GM12892 (cell line): ENCODE measurements at regions not wholly inside any gene's neighbourhood (a gene's known extent, or its start where the extent isn't known, plus 50 kb on each side); places are given as distances from the start of the nearest gene placed in this dataset.

Source experiments
- POLR2A ChIP-seq: IDR thresholded peaks from 2 replicates; pipeline ENCODE4 v1.6.1; 2011; ENCODE audit warnings: low read depth, low read length, control low read depth
- POLR2AphosphoS5 ChIP-seq: IDR thresholded peaks from 2 replicates; pipeline ENCODE4 v1.6.1; 2011; ENCODE audit warnings: low read depth, low read length, control low read depth

DNA sequence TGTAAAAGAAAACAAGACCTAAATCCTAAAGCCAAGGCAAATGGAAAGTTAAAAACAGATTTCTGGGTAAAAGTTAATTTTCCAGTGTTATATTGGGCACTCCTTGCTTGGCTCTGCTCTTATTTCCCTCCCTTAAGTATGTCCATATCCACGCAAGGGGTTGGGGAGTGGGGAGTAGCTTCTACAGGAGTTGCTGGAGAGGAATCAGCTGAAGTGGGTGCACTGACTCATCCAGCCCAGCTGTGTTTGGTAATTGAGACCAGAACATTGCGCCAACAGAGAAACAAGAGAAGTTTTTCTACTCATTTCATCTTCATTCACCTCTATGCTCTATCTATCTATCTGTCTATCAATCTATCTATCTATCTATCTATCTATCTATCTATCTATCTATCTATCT lies 298.4 kb upstream of the PDGFD start:
- TF ChIP-seq POLR2A: no peak
- no peak for TF ChIP-seq POLR2AphosphoS5
